ENCODE measurements at regions not wholly inside any gene's neighbourhood (a gene's known extent, or its start where the extent isn't known, plus 50 kb on each side); places are given as distances from the start of the nearest gene placed in this dataset.

GRCh38 chr2:241946306-241947003 is 76.9 kb downstream of the RTP5 start:
- DNase-seq: no peak
- Mint-ChIP-seq H3K4me3 (no peak overlapping the region), H3K36me3 (ENCODE audit: low read depth) (no peaks in the 10 kb centered on the region), H3K9me3 (no peaks in the 10 kb centered on the region), H3K27ac (no peak overlapping the region), H3K4me1 (ENCODE audit: low read depth) (no peaks in the 10 kb centered on the region), H3K27me3 (no peaks in the 10 kb centered on the region)
- POLR2A ChIA-PET: no interaction called here
- TF ChIP-seq CTCF (IDR thresholded peaks at IDR 0.05): no peak
- no peak for ATAC-seq
- CTCF ChIA-PET: no interaction called here
- intact Hi-C loops (cut with micrococcal nuclease): no loop called here

- ATAC-seq: no peak
- Mint-ChIP-seq H3K27me3 (no peaks in the 10 kb centered on the region), H3K27ac (no peak overlapping the region), H3K4me1 (ENCODE audit: low read depth) (no peaks in the 10 kb centered on the region), H3K4me3 (no peak overlapping the region), H3K9me3 (no peaks in the 10 kb centered on the region), H3K36me3 (ENCODE audit: low read depth) (no peaks in the 10 kb centered on the region)
- no peak for TF ChIP-seq CTCF (IDR thresholded peaks at IDR 0.05)
- intact Hi-C loops (cut with micrococcal nuclease): no loop called here
- no peak for DNase-seq
- POLR2A ChIA-PET: no interaction called here
- CTCF ChIA-PET: no interaction called here
Observed at GRCh38 chr2:241947004-241947350, 77.4 kb downstream of the RTP5 start.

DNA sequence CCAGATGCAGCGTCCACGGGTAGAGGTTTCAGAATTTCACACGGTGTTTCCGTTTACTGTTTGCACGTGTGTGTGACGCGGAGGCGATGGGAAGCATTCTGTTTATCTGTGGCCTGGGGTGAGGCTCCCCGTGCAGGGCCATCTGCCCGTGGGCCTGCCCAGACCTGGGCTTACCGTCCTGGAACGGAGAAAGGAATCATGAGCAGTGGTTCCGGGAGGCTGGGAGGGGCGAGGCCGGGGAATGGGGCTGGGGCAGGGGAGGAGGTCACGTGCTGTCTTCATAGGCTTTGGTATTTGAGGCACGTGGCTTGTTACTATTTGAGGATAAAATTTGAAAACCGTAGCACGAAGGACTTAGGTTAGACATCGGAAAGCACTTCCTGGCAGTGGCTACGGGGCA is 77.9 kb downstream of the RTP5 start:
- no peak overlapping the region for H3K4me3 Mint-ChIP-seq
- no peak for ATAC-seq
- no peak overlapping the region for H3K27ac Mint-ChIP-seq
- POLR2A ChIA-PET: no interaction called here
- TF ChIP-seq CTCF (IDR thresholded peaks at IDR 0.05): no peak
- CTCF ChIA-PET: no interaction called here
- DNase-seq: no peak
- H3K27me3 Mint-ChIP-seq: no peaks in the 10 kb centered on the region
- intact Hi-C loops (cut with micrococcal nuclease): no loop called here
- H3K4me1 Mint-ChIP-seq (ENCODE audit: low read depth): no peaks in the 10 kb centered on the region
- H3K9me3 Mint-ChIP-seq: no peaks in the 10 kb centered on the region
- H3K36me3 Mint-ChIP-seq (ENCODE audit: low read depth): no peaks in the 10 kb centered on the region

GRCh38 chr2:241947876-241948275 is 78.3 kb downstream of the RTP5 start:
- Mint-ChIP-seq H3K27me3 (no peaks in the 10 kb centered on the region), H3K27ac (no peak overlapping the region), H3K4me1 (ENCODE audit: low read depth) (no peaks in the 10 kb centered on the region), H3K36me3 (ENCODE audit: low read depth) (no peaks in the 10 kb centered on the region), H3K9me3 (no peaks in the 10 kb centered on the region), H3K4me3 (no peak overlapping the region)
- CTCF ChIA-PET: no interaction called here
- POLR2A ChIA-PET: no interaction called here
- no peak for TF ChIP-seq CTCF (IDR thresholded peaks at IDR 0.05)
- intact Hi-C loops (cut with micrococcal nuclease): no loop called here
- DNase-seq (no peak), ATAC-seq (no peak)

GRCh38 chr2:241948299-241948897 is 78.9 kb downstream of the RTP5 start:
- H3K4me3 Mint-ChIP-seq: no peak overlapping the region
- no peaks in the 10 kb centered on the region for H3K9me3 Mint-ChIP-seq
- no peak for TF ChIP-seq CTCF (IDR thresholded peaks at IDR 0.05)
- ChIA-PET POLR2A (no interaction called here), CTCF (no interaction called here)
- H3K4me1 Mint-ChIP-seq (ENCODE audit: low read depth): no peaks in the 10 kb centered on the region
- no peaks in the 10 kb centered on the region for H3K27me3 Mint-ChIP-seq
- ATAC-seq: no peak
- DNase-seq: no peak
- no peaks in the 10 kb centered on the region for H3K36me3 Mint-ChIP-seq (ENCODE audit: low read depth)
- H3K27ac Mint-ChIP-seq: no peak overlapping the region
- intact Hi-C loops (cut with micrococcal nuclease): no loop called here

All from activated CD8-positive, alpha-beta T cell treated with anti-CD3 and anti-CD28 coated beads for 36 hours (primary cell).